Stimulated activated CD8-positive, alpha-beta memory T cell treated with anti-CD3 and anti-CD28 coated beads, Interleukin-15, amount 100 ng/mL, for 24 hours (primary cell): ENCODE measurements at regions not wholly inside any gene's neighbourhood (a gene's known extent, or its start where the extent isn't known, plus 50 kb on each side); places are given as distances from the start of the nearest gene placed in this dataset.

Source experiments
- DNase-seq: peaks from one replicate; pipeline ENCODE4 v3.0.0-alpha.2; 2020; ENCODE audit warnings: low read depth

DNA sequence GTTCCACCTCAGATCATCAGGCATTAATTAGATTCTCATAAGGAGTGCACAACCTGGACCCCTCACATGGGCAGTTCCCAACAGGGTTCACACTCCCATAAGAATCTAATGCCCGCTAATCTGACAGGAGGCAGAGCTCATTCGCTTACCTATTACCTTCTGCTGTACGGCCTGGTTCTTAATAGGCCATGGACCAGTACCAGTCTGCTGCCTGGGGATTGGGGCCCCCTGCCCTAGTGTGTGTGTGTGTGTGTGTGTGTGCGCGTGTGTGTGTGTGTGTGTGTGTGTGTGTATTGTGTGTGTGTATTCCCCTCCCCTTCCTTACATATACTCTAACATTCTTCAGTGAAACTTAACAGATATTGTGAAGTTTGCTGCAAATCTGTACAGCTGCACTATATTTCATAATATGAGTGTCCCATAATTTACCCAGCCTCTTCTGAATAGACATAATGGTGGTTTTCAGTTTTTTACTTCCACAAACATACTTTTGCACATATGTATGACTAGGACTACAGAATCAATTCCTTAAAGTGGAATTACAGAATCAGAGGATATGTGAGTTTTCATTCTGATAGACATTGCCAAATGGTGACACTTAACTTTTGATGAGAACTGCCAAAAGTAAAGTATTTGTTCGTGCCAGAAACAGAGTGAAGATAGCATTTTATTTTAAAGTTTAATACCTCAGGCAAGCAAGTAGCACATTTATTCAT lies 205.2 kb upstream of the EEA1 start:
- no peak for DNase-seq

DNA sequence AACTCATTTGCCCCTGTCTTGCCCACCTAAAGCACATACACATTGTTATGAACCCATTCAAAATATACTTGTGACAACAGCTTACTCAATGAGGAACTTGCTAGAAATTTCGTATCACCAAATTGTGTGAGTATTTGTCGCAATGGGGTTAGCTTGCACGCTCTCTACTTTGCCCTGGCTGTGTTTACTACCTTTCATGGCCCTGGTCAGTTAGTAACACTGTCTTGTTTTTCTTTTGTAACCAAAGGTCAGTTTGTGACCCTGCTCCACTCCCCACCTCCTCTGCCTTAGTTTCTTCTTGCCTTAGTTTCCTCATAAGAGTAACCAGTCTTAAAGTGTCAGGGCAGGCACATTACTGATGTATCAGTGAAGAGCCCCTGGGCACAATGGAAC lies 205.8 kb upstream of the EEA1 start:
- no peak for DNase-seq

DNA sequence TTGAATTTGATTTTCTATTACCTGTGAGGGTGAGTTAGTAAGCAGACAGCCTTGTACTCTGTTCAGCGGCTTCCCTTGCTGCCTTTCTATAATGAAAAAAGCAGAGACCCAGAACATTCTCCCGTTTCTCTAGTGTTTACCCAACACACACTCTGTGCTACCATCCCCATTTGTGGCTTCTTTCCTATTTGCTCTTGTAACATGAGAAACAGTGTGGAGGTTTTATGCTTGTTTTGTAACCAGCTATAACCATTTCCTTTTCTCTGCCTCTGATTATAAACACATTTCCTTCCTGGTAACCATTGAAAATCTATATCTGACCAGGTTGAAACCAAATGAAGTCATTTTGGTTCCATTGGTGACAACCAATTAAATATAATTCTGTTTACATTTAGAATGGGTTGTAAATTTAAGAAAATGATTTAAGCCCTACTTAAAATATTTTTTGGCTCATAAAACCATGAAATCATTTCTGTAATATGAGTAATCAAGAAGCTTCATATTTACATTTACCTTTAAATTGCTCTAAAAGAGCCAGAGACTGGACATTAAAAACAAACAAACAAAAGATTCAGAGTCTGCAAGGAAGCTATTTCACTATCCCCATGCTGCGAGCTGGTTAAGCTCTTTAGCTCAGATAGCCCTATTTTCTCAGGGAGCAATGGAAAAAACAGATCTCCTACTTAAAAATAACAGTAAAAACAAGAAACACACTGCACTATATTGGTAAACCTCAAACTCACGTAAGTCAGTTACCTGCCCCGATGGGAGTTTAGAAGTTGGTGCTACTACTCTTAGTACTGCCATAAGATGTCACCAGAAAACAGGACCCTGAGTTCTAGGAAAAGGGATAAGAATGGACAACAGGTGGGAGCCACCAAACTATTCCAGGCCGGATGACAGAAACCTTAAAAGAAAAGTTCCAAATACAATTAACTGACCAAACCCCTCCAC lies 206.5 kb upstream of the EEA1 start:
- no peak for DNase-seq

DNA sequence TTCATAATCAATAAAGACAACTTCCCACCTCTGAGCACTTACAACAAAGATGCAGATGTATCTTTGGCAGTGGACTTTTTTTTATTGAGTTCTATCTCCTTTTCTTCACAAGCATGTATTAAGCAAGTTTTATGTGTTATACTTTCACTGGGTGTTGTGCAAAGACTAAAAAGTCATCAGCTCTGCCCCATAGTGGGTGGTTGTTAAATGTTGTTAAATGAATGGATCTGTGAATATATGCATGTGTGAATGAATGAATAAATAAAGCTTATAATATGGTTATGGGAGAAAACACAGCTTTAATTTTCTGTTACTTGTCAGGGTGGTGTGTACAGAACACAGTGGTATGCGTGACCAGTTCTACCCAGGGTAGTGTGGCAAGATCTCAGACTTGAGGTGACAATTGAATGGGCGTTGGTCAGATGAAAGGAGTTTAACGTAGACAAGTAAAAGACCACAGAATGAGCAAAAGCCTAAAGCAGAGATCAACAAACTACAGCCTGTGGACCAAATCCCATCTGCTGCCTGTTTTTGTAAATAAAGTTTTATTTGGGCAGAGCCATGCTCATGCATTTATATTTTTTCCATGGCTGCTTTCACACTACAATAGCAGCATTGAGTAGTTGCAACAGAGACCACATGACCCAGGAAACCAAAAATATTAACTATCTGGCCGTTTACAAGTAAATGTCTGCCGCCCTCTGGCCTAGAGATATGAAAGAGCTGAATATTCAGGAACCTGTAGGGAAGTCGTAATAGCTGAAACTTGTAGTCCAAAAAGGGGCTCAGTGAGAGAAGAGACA lies 207.4 kb upstream of the EEA1 start:
- no peak for DNase-seq

DNA sequence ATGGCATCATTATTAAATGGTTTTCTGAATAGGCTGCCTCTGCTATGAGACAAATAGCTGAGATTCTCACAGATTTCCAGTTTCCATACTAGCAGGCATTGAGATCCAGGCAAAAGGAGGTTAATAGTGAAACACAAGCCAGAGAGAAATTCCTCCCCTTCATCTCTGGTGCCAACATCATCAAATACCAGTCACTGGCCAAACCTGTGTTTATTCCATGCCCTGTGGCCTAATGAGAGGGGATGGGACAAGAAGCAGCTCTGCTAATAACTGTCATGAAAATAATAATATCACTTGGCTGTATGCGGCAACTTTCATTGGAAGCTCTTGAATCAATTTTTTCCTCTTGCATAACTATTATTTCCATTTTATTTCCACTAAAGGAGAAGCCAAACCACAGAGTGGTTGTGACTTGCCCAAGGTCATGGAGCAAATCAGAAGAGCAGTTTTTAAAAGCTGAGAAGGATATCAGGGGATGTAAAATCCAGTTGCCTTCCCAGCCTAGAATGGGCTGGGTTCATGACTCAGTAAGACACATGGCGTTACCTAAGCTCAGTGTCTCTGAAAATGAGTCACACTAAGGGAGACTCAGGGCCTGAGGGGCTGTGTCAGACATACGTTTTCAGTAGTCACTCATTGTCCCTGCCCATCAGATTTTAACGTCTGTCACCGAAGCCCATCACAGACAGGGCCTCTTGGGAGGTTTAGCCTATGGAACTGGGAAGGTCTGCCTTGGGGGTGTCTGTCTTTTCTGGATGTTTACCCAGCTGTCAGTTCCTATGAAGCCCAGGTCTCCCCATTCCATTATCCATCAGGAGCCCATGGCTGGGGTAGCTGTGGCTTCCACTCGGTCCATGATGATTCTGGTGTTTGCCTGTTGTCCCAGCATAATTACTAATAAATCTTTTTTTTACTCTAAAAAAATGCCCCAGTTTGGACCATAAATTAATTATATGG lies 208.8 kb upstream of the EEA1 start:
- DNase-seq: no peak

DNA sequence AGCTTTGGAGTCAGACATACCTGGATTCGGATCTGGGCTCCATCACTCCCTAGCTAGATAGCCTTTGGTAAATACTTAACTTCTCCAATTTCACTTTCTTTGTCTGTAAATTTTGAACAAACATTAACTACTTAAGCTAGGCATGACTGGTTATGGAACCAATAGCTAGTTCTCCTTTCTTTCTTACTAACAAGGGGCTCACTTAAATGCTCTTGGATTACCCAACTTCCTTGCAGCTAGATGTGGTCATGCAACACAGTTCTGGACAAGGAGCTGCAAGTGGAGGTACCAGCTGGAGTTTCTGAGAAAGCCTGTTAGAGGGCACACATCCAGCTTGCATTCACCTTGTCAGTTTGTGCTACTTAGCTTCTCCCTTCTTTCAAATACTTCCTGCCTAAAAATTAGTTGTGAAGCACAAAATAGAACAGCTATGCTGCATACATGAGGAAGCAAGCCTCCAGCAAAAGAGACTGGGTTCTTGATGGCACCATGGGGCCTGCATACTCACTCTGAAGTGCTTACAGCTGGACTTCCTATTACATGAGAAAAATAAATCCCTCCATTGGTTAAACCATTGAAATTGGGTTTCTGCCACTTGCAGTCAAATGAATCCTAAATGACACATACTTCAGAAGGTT lies 210.1 kb upstream of the EEA1 start:
- DNase-seq: no peak

DNA sequence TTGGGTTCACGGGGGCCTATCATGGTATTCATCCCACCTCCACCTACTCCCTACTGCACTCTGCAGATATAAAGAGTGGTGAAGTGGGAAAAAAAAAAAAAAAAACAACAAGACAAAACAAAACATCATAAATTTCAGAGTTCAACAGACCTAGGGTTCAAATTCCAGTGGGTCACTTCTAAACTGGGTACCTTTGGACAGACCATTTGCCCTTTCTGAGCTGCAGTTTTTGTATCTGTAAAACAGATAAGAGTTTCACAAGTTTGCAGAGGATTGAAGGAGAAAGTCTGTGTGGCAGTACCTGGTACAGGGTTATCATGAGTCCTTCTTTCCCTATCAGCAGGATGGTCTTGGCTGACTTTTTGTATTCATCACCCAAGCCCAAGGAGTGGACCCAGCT lies 211.2 kb upstream of the EEA1 start:
- no peak for DNase-seq

DNA sequence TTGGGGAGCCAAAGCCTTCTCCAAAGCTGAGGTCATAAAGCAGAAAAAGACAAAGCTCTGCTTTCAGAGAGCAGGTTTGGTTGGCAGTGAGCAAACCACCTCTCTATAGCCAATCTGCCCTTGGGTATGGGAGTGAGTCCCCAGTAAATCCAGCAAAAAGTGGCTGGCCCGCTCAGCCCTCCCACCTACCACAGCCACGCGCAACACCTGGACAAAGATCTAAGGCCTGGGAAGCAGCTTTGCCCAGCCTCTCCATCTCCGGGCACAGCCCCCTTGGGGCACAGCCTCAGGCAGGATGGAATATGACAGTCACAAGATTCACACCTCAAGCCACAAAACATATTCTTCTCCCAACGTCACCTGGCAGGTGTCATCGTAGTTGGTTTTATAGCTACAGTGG lies 211.7 kb upstream of the EEA1 start:
- no peak for DNase-seq

DNA sequence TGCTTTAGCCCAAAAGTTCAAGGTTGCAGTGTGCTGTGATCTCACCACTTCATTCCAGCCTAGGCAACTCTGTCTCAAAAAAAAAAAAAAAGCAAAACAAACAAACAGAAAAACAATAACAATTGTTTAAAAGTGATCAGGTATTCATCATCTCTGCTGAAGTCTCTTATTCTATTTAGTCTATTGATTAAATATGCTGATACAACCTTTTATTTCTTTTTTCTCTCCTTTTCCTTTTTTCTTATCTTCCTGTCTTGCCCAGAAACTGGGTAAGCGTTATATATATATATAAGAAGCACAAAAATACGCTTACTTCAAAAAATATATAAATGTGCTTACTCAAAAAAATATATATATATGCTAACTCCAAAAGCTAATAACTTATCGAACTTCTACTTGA lies 213.8 kb upstream of the EEA1 start:
- no peak for DNase-seq

DNA sequence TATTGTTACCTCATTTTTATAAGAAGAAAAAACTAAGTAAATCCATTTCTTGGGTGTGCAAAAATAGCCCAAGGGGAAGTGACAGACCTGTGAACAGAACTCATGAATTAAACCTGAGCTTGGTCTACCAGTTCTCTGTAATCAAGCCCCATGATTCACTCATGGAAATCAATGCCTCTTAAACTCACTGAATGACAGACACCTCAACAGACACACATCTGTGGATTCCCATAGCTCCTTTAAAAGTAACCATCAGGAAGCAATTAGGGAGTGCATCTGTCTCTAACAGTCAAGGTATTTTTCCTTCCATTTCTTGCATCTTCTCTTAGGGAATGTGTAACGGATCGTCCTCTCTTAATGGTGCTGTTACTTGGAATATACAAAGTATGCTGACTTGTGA lies 215.0 kb upstream of the EEA1 start:
- no peak for DNase-seq

DNA sequence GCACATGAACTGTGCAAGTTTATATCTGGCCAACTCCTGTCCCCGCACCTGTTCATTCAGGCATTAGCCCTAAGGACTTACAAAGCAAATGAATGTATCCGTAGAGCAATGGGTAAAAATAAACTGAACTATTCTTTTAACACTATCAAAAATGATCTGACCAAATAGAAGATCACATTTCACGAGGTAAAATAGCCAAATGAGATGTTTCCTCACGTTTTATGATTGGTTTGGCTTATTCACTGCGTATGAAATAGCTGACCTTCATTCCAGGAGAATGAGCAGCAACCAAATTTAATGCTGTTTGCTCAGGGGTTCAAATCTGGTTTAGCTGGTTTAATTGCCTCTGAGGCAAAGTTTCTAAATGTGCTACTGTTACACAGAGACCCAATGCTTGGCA lies 216.0 kb upstream of the EEA1 start:
- DNase-seq: no peak

DNA sequence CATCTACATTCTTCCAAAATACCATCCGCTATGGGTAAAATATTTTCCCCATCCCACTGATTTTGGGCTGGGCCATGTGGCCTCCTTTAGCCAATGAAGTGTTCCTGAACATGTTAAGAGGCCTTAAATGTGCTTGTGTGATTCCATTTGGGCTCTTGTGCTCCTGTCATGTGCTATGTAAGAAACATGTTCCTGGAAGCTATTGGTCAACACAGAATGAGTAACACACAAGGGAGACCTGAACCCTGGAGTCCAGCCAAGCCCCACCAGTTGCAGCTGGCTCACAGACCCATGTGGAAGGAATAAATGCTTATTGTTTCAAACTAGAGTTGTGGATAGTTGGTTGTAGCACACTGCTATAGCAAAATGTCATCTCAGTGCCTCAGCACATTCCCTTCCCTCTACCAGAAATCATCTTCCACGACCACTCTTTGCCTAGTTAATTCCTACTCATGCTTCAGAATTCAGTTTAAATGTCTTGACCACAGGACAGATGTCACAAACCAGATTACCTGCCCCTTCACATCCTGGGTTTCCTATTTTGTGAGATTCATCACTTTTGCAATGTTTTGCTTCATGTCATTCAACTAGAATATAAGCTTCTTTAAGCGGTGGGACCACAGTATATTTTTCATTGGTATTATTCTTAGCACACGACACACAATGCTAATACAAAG lies 217.3 kb upstream of the EEA1 start:
- DNase-seq: no peak

DNA sequence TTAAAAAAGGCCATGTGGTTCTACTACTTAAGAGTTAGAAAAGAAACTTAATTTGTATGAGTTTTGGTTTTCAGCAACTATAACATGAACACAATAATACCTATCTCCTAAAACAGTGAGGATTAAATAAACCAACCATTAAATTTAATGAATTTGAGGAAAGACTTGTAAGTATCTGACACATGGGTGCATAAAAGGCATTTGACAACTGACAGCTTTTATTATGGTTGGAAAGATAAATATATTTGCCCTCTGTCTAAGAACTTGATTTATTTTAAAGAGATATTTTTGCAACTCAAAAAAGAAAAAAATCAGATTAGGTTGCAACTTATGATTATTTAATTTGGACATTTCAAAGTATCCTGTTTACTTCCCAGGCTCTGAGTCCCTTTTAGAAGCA lies 217.9 kb upstream of the EEA1 start:
- DNase-seq: no peak

DNA sequence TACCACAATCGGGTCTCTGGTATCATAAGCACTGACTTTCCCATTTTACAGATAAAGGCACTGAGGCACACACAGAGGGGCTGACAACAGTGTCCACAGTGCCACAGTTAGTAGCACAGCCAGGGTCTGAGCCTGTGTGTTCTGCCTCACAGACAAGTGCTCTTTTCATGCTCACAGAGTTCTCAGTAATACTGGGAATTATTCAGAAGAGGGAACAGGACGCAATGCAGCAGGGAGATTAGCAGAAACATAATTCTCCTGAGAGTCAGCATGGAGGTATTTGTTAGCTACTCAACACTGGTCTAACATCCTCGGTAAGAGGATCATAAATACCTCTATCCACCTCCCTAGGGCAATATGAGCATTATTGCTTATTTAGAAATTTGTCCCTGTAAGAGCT lies 219.3 kb upstream of the EEA1 start:
- DNase-seq: no peak

DNA sequence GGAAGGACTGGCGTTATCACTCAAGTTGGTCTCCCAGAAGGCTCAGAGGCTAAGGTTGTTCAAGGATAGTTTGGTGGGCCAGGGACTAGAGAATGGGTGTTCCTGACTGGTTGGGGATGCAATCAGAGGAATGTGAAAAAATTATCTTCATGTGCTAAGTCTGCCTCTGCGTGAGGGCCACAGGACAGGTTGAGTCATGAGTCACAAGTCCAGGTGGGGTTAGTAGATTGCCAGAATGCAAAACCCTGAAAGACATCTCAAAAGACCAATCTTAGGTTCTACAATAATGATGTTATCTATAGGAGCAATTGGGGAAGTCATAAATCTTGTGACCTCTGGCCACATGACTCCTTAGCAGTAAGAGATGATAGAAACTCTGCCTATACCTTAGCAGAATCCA lies 220.1 kb upstream of the EEA1 start:
- DNase-seq: no peak

DNA sequence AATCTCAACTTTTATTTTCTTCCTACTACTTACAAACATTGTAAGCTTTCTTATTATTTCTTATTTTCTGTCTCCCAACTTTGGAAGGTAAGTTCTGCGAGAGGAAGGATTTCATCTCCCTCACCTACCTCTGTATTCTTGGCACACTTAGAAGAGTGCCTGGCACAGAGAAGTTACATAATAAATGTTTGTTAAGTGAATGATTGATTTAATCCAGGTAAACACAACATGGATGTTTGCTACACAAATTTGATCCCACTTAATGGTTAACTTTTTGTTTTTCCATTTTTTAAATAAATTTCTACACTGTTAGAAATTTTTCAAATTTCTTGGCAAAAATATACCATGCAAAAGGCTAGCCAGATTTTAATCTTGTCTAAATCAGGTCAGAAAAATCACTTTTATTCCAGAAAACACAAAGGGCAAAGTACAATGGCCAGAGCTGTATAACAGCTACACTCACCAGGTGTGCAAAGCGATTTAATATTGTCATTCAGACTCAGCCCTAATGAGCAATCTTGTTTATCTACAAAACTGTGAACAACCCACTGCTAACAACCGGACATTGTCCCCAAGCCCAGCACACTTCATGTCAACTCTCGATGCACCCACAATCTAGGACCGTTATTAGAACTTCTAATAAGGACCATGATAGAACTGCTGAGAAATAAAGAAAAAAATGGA lies 222.1 kb upstream of the EEA1 start:
- DNase-seq: no peak

DNA sequence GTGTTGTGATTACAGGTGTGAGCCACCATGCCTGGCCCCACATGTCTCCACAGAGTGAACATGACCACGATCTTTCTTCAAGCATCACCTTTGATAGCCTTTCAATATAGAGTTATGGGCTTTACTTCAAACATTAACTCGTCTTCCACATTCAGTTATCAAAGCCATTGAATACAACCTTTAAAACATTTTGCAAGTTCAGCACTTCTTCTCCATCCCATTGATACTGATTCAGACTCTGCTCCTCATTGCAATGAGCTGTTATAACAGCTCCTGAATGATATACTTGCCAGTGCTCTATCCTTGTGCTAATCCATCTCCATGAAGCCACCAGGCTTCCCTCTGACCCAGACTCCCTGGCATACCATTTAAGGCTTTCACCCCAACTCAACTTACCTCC lies 223.5 kb upstream of the EEA1 start:
- DNase-seq: no peak

DNA sequence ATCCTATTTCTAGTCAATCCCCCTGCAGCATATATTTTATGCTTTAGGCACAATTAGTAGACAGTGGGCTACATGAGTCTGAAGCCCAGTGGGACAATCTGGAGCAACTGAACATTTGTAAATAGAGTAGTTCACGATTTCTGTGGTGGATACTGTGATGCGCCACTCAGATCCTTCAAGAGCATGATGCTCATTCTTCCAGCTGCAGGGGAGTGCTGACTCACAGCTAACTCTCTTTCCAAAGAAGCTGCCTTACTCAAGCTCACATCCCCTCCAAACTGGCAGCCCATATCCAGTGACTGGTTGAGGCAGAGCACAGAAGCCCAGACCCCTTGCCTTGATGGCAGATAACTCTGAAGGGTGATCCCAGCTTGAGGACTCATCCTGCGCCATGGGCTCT lies 224.2 kb upstream of the EEA1 start:
- no peak for DNase-seq

DNA sequence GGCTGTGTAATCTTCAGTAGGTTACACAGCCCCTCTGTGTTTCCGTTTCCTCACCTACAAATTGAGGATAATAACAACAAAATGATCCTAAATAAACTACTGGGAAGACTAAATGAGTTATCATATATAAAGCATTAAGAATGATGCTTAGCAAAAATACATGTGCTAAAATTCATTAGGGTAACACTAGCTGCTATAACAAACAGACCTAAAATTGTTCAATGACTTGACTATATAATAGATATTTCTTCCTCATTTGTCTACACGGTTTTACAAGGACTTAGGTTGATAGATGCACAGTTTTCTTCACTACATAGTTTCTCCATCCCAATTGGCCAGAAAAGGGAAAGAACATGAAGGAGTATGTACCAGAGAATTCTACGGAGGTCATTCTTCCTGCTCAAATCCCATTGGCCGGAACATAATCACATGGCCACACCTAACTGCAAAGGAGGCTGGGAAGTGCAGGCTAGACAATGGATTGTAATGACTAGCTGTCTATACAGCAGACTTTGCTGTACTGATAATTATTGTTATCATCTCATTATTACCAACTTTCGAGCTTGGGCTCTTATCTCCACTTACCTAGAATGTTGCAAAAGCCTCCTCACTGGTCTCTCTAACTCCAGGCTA lies 223.5 kb upstream of the NUDT4 start:
- DNase-seq: no peak
